ENCODE measurements at regions not wholly inside any gene's neighbourhood (a gene's known extent, or its start where the extent isn't known, plus 50 kb on each side); places are given as distances from the start of the nearest gene placed in this dataset.

GRCh38 chr9:106677830-106678229, 185.1 kb upstream of the ZNF462 start:
- no peak for TF ChIP-seq CSDC2 (CRISPR knock-in tag; IDR thresholded peaks at IDR 0.05)
- no peak for TF ChIP-seq PPARA (CRISPR knock-in tag; IDR thresholded peaks at IDR 0.05; ENCODE audit: borderline replicate concordance)
- TF ChIP-seq ZC3H10 (CRISPR knock-in tag; IDR thresholded peaks at IDR 0.05): no peak
- no peak for TF ChIP-seq PATZ1 (CRISPR knock-in tag; IDR thresholded peaks at IDR 0.05; ENCODE audit: borderline replicate concordance)
- no peak for TF ChIP-seq ISL1 (CRISPR knock-in tag; IDR thresholded peaks at IDR 0.05)
- ATAC-seq: no peak

GRCh38 chr9:106678273-106678672, 184.7 kb upstream of the ZNF462 start:
- TF ChIP-seq ISL1 (CRISPR knock-in tag; IDR thresholded peaks at IDR 0.05): no peak

GRCh38 chr9:106682420-106682819, 180.5 kb upstream of the ZNF462 start:
- TF ChIP-seq ZC3H10 (CRISPR knock-in tag; IDR thresholded peaks at IDR 0.05): no peak
- no peak for TF ChIP-seq ZNF70 (CRISPR knock-in tag; IDR thresholded peaks at IDR 0.05)
- no peak for TF ChIP-seq OSR1 (CRISPR knock-in tag; IDR thresholded peaks at IDR 0.05)
- no peak for TF ChIP-seq GLIS3 (CRISPR knock-in tag; IDR thresholded peaks at IDR 0.05)
- no peak for TF ChIP-seq ARNTL (CRISPR knock-in tag; IDR thresholded peaks at IDR 0.05; ENCODE audit: borderline replicate concordance, low read depth)
- no peak for TF ChIP-seq CSRNP3 (CRISPR knock-in tag; IDR thresholded peaks at IDR 0.05)
- no peak for TF ChIP-seq ESRRG (CRISPR knock-in tag; IDR thresholded peaks at IDR 0.05)
- TF ChIP-seq BACH2 (CRISPR knock-in tag; IDR thresholded peaks at IDR 0.05; ENCODE audit: borderline replicate concordance): no peak
- no peak for TF ChIP-seq TCF4 (CRISPR knock-in tag; IDR thresholded peaks at IDR 0.05; ENCODE audit: borderline replicate concordance)
- no peak for TF ChIP-seq CREB5 (CRISPR knock-in tag; IDR thresholded peaks at IDR 0.05; ENCODE audit: low read depth)
- TF ChIP-seq RARB (CRISPR knock-in tag; IDR thresholded peaks at IDR 0.05): no peak
- no peak for TF ChIP-seq ZNF8 (CRISPR knock-in tag; IDR thresholded peaks at IDR 0.05)
- no peak for TF ChIP-seq TOX (CRISPR knock-in tag; IDR thresholded peaks at IDR 0.05; ENCODE audit: borderline replicate concordance)
- no peak for TF ChIP-seq TSHZ2 (CRISPR knock-in tag; IDR thresholded peaks at IDR 0.05)
- TF ChIP-seq PATZ1 (CRISPR knock-in tag; IDR thresholded peaks at IDR 0.05; ENCODE audit: borderline replicate concordance): no peak
- TF ChIP-seq ZFP30 (CRISPR knock-in tag; IDR thresholded peaks at IDR 0.05): no peak
- no peak for TF ChIP-seq ZNF565 (CRISPR knock-in tag; conservative IDR thresholded peaks at IDR 0.05; ENCODE audit: low read depth)
- TF ChIP-seq PPARA (CRISPR knock-in tag; IDR thresholded peaks at IDR 0.05; ENCODE audit: borderline replicate concordance): no peak
- no peak for TF ChIP-seq ZFP3 (CRISPR knock-in tag; IDR thresholded peaks at IDR 0.05)
- no peak for ATAC-seq

More at GRCh38 chr9:106678273-106678672, 184.7 kb upstream of the ZNF462 start:
- no peak for ATAC-seq
